Activated naive CD4-positive, alpha-beta T cell treated with anti-CD3 and anti-CD28 coated beads, Interleukin-2, amount 50 U/mL, for 24 hours (primary cell): ENCODE measurements at regions not wholly inside any gene's neighbourhood (a gene's known extent, or its start where the extent isn't known, plus 50 kb on each side); places are given as distances from the start of the nearest gene placed in this dataset.
A peak's percentile ranks its signal among the peaks of the same experiment; 100 is the strongest.

Experiments used
- H3K27ac Mint-ChIP-seq: one replicate; pipeline ENCODE4 v1.8.0; 2021; ENCODE audit warnings: mild to moderate bottlenecking, mixed read lengths
- H3K27me3 Mint-ChIP-seq: one replicate; pipeline ENCODE4 v1.8.0; 2021; ENCODE audit warnings: mixed read lengths
- H3K36me3 Mint-ChIP-seq: one replicate; pipeline ENCODE4 v1.8.0; 2021; ENCODE audit warnings: mixed read lengths
- H3K4me1 Mint-ChIP-seq: one replicate; pipeline ENCODE4 v1.8.0; 2021; ENCODE audit warnings: mixed read lengths
- H3K4me3 Mint-ChIP-seq: one replicate; pipeline ENCODE4 v1.8.0; 2021; ENCODE audit warnings: mild to moderate bottlenecking, mixed read lengths
- H3K9me3 Mint-ChIP-seq: one replicate; pipeline ENCODE4 v1.8.0; 2021; ENCODE audit warnings: mixed read lengths

DNA sequence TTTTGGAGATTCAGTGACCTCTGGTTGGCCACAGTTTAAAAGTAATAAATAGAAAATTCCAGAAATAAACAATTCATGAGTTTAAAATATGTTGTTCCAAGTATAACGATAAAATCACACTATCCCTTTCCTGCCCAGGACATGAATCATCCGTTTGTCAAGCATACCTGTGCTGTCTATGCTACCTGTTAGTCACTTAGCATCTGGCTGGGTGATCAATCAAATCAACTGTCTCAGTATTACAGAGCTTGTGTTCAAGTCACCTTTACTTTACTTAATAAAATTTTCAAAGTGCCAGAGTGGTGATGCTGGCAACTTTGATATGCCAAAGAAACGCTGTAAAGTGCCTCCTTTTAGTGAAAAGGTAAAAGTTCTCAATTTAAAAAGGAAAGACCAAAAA is 979.5 kb upstream of the NDST4 start:
- H3K4me3 Mint-ChIP-seq, result no peak overlapping the region

GRCh38 chr4:116088771-116089170 is 975.4 kb upstream of the NDST4 start:
- Mint-ChIP-seq H3K4me1 (no peaks in the 10 kb centered on the region), H3K27me3 (no peaks in the 10 kb centered on the region), H3K36me3 (no peaks in the 10 kb centered on the region), H3K9me3 (no peaks in the 10 kb centered on the region), H3K4me3 (no peak overlapping the region), H3K27ac (no peak overlapping the region)

More for the DNA sequence above, 979.5 kb upstream of the NDST4 start:
- H3K27me3 Mint-ChIP-seq, result no peaks in the 10 kb centered on the region
- no peak overlapping the region for H3K27ac Mint-ChIP-seq
- no peaks in the 10 kb centered on the region for H3K4me1 Mint-ChIP-seq
- peaks cover 3% of the 10 kb centered on the region for H3K36me3 Mint-ChIP-seq
- H3K9me3 Mint-ChIP-seq, result peaks cover 9% of the 10 kb centered on the region

DNA sequence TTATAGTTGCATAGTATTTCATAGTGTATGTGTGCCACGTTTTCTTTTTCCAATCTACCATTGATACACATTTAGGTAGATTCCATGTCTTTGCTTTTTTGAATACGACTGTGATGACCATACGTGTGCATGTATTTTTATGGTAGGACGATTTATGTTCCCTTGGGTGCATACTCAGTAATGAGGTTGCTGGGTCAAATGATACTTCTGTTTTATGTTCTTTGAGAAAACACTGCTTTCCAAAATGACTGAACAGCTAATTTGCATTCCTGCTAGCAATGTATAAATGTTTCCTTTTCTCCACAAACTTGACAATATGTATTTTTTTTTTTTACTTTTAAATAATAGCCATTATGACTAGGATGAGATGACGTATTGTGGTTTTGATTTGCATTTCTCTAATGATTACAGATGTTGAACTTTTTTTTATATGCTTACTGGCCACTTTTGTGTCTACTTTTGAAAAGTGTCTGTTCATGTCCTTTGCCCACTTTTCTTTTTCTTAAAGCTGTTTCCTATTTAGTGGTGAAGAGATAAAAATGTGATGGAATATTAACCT is 969.5 kb upstream of the NDST4 start:
- no peaks in the 10 kb centered on the region for H3K4me1 Mint-ChIP-seq
- no peak overlapping the region for H3K4me3 Mint-ChIP-seq
- no peaks in the 10 kb centered on the region for H3K27me3 Mint-ChIP-seq
- H3K36me3 Mint-ChIP-seq, result no peaks in the 10 kb centered on the region
- H3K27ac Mint-ChIP-seq, result no peak overlapping the region
- peaks cover 9% of the 10 kb centered on the region for H3K9me3 Mint-ChIP-seq

DNA sequence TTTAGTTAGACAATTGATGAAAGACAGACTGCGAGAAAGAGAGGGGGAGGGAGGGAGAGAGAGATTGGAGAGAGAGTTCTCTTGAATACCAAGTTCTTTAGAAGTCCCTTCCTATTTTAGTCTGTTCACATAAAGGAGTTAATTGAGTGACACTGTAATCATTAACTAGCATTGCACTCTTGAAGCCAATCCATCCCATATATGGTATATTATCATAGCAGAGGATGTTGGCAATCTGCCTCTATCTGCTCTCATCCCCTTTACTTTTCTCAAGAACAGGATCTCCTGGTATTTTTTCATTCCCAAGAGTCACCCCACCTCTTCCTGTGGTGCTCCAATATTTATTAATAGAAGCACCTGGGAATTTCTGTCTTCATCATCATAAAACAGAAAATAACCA is 959.6 kb upstream of the NDST4 start:
- Mint-ChIP-seq H3K4me3 (no peak overlapping the region), H3K4me1 (no peaks in the 10 kb centered on the region), H3K27me3 (no peaks in the 10 kb centered on the region), H3K9me3 (peaks cover 4% of the 10 kb centered on the region), H3K36me3 (no peaks in the 10 kb centered on the region), H3K27ac (no peak overlapping the region)

- Mint-ChIP-seq H3K36me3 (no peaks in the 10 kb centered on the region), H3K4me1 (no peaks in the 10 kb centered on the region), H3K27ac (no peak overlapping the region)
Observed at GRCh38 chr4:116070283-116070682, 956.9 kb upstream of the NDST4 start.

GRCh38 chr4:116066711-116067245 is 953.4 kb upstream of the NDST4 start:
- H3K27me3 Mint-ChIP-seq, result no peaks in the 10 kb centered on the region
- H3K36me3 Mint-ChIP-seq, result no peaks in the 10 kb centered on the region
- H3K4me3 Mint-ChIP-seq, result no peak overlapping the region
- no peaks in the 10 kb centered on the region for H3K4me1 Mint-ChIP-seq
- H3K9me3 Mint-ChIP-seq, result no peaks in the 10 kb centered on the region
- H3K27ac Mint-ChIP-seq, result no peak overlapping the region

More at GRCh38 chr4:116070283-116070682, 956.9 kb upstream of the NDST4 start:
- no peaks in the 10 kb centered on the region for H3K27me3 Mint-ChIP-seq
- H3K4me3 Mint-ChIP-seq, result no peak overlapping the region
- H3K9me3 Mint-ChIP-seq, result peaks cover 4% of the 10 kb centered on the region

DNA sequence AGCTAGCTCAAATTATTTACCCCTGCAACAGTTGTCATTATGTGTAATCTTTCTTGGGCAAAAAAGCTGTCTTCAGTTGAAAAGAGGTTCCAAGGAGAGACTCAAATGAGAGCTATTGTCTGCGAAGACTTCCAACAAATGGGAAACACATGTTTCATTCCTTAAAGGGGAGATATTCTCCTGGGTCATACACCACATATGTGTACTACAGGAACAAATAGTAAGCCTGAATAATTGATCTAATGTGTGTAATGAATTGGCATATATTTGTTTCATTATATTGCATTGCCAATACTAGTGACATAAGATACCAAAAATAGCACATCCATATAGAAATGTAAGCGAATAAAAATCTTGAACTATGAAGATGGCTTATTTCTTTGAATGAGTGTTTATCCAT is 950.9 kb upstream of the NDST4 start:
- H3K4me1 Mint-ChIP-seq, result no peaks in the 10 kb centered on the region
- no peaks in the 10 kb centered on the region for H3K9me3 Mint-ChIP-seq
- H3K4me3 Mint-ChIP-seq, result no peak overlapping the region
- H3K36me3 Mint-ChIP-seq, result no peaks in the 10 kb centered on the region
- H3K27ac Mint-ChIP-seq, result no peak overlapping the region
- no peaks in the 10 kb centered on the region for H3K27me3 Mint-ChIP-seq

GRCh38 chr4:116059361-116059760 is 945.9 kb upstream of the NDST4 start:
- Mint-ChIP-seq H3K27ac (no peak overlapping the region), H3K4me3 (no peak overlapping the region), H3K9me3 (no peaks in the 10 kb centered on the region), H3K4me1 (no peaks in the 10 kb centered on the region), H3K36me3 (no peaks in the 10 kb centered on the region), H3K27me3 (no peaks in the 10 kb centered on the region)

GRCh38 chr4:116058129-116058528 is 944.7 kb upstream of the NDST4 start:
- Mint-ChIP-seq H3K4me3 (no peak overlapping the region), H3K36me3 (no peaks in the 10 kb centered on the region), H3K9me3 (no peaks in the 10 kb centered on the region), H3K27me3 (no peaks in the 10 kb centered on the region), H3K4me1 (no peaks in the 10 kb centered on the region), H3K27ac (no peak overlapping the region)

DNA sequence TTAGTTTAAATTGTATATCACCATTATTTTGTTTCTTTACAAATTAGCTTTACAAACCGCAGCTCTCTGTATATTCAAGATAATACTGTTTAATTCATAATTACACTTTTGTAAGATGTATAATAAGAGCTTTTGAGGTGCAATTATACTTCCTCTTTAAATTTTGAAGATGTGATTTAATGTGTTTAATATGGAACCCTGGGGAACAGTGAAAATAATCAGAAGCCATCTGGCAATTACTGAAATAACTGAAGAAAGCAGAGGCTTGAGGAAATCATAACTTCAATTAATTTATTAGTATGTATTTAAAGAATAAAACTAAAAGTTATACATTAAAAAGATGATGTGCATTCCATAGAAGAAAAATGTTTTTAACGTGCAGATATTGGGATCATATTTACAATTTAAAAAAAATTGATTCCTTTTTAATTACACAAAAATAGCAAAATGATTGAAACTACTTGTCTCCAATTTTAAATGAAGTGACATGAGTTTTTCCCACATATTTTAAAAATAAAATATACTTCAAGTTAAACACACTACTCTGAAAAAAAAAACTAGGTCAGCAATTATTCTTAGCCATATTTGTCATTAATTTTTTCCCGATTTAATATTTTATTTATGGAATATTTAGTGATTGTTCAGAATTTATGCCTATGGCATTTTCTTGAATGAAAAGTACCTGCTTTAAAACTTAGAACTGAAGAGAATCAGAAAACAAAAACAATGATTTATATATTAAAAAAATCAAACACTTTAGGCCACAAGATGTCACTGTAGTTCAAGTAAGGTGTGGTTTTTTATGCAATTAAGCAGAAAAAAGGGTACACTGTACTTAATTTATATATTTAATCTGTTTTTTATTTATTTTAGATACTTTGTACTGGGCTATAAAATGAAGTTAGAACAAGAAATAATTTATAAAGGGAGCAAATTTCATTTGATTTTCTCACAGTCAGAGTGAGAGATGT is 942.7 kb upstream of the NDST4 start:
- Mint-ChIP-seq H3K36me3 (no peaks in the 10 kb centered on the region), H3K4me1 (no peaks in the 10 kb centered on the region), H3K9me3 (no peaks in the 10 kb centered on the region), H3K27me3 (no peaks in the 10 kb centered on the region), H3K27ac (no peak overlapping the region), H3K4me3 (no peak overlapping the region)

- Mint-ChIP-seq H3K36me3 (no peaks in the 10 kb centered on the region), H3K27ac (no peak overlapping the region), H3K4me3 (no peak overlapping the region), H3K9me3 (no peaks in the 10 kb centered on the region), H3K4me1 (no peaks in the 10 kb centered on the region), H3K27me3 (no peaks in the 10 kb centered on the region)
Observed at GRCh38 chr4:116027311-116027710, 913.9 kb upstream of the NDST4 start.

DNA sequence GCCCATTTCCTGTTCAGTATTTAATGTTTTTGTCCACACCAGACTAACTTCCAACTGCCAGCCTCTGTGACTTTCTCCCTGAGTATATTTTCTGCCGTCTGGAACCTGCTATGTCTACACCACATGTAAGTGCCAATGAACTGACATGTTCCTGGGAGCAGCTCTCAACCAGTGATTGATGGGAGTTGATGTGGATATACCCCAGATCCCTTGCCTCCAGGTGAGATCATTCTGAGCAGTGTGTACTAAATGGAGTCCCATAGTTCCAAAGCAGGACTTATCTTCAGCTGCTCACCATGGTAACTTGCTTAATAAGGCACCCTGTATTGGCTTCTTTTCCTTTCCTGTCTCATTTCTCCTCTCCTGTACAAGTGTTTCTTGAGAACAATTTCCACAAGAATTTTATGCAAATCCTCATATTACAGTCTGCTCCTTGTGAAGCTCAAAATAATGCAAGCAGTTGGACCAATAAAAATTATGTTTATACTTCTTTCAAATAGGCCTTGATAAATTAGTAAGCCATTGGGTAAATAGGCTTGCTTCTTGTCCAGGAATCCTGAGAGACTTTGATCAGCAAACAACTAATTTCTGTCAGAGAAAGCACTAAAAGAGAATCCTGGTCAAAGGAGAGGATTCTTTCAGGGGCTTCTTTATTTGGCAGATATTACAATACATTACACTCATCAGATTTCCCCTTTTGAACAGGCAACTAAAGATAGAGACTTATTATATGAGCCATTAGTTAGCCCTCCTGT is 911.7 kb upstream of the NDST4 start:
- Mint-ChIP-seq H3K4me3 (no peak overlapping the region), H3K27ac (no peak overlapping the region), H3K27me3 (no peaks in the 10 kb centered on the region), H3K36me3 (no peaks in the 10 kb centered on the region), H3K9me3 (no peaks in the 10 kb centered on the region), H3K4me1 (no peaks in the 10 kb centered on the region)

DNA sequence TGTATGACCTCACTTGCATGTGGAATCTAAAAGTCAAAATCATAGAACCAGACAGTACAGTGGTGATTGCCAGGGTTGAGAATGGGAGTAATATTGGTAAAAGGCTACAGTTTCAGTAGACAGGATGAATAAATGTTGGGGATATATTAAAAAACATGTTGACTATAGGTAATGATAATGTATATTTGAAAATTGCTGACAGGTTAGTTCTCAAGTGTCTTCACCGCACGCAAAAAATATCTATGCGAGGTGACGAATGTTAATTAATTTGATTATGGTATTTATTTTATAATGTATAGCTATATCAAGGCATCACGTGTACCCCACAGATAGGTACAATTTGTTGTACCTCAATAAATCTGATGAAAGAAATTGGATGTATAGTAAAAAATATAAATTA is 909.6 kb upstream of the NDST4 start:
- Mint-ChIP-seq H3K27ac (no peak overlapping the region), H3K36me3 (peaks cover 2% of the 10 kb centered on the region), H3K27me3 (no peaks in the 10 kb centered on the region), H3K9me3 (peaks cover 10% of the 10 kb centered on the region), H3K4me3 (no peak overlapping the region), H3K4me1 (no peaks in the 10 kb centered on the region)

DNA sequence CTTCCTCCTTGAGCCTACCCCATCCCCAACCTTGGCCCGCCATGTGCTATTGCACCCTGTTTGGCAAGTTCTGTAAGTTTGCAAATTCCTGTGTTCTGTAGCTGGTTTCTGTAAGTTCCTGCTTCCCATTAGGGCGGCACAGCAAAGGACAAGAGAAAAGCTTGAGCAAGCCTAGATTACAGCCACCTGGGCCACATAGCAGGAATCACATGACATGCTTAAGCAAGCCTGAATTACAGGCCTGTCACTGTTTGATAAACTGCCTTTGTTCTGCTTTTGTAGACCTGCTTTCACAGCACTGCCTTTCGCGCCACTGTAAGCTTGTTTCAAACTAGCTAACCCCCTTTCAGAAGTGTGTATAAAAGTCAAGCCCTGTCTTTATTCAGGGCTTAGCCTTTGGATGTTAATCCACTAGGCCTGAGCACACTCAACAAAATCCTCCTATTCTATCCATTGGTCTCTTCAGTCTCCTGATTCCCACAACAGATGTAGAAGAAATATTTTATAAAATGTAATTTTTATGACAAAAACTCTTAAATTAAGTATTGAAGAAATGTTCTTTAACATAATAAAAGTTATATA is 906.8 kb upstream of the NDST4 start:
- H3K4me1 Mint-ChIP-seq, result no peaks in the 10 kb centered on the region
- peaks cover 4% of the 10 kb centered on the region for H3K36me3 Mint-ChIP-seq
- H3K9me3 Mint-ChIP-seq, result peaks cover 19% of the 10 kb centered on the region
- no peak overlapping the region for H3K27ac Mint-ChIP-seq
- no peak overlapping the region for H3K4me3 Mint-ChIP-seq
- no peaks in the 10 kb centered on the region for H3K27me3 Mint-ChIP-seq

DNA sequence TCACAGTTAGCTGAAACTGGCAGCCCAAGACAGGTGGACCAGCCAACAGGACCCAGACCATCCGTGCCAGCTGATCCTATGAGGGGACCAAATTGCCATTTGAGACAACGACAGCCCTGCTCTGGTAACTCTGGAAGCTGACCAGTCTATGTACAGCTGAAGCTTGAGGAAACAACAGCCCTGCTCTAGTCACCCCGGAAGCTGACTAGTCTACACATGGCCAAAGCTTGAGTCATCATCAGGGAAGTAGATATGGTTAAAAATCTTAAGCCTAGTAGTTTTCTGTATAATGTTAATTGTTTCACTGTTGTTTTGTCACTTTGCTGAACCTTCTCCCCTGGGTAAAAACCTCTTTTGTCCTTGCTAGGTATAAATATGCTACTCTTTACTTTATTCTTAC is 905.4 kb upstream of the NDST4 start:
- Mint-ChIP-seq H3K36me3 (peaks cover 4% of the 10 kb centered on the region), H3K4me3 (peak overlapping the region; percentile 30), H3K27ac (no peak overlapping the region), H3K27me3 (no peaks in the 10 kb centered on the region), H3K4me1 (no peaks in the 10 kb centered on the region), H3K9me3 (peaks cover 24% of the 10 kb centered on the region)
